HL-60 (cell line): ENCODE measurements at regions not wholly inside any gene's neighbourhood (a gene's known extent, or its start where the extent isn't known, plus 50 kb on each side); places are given as distances from the start of the nearest gene placed in this dataset.

Experiments used
- DNase-seq, 2 experiments: peaks; one replicate each; pipeline ENCODE4 v3.0.0-alpha.2; 2010 to 2020; ENCODE audit warnings: low read depth in 1 of 2, low spot score in 1 of 2
- H3K27ac ChIP-seq: fragments of 250-450 bp; sonication (Bioruptor Pico); replicated peaks from 2 replicates; pipeline ENCODE4 v1.5.1; 2020; ENCODE audit warnings: mild to moderate bottlenecking, moderate library complexity
- H3K27me3 ChIP-seq: fragments of 250-450 bp; sonication (Bioruptor Pico); 2 replicates; pipeline ENCODE4 v1.5.1; 2021; ENCODE audit warnings: mild to moderate bottlenecking, moderate library complexity; ENCODE audit not compliant: insufficient read depth, poor library complexity, severe bottlenecking
- H3K4me3 ChIP-seq: replicated peaks from 2 replicates; pipeline ENCODE4 v1.5.1; 2011; ENCODE audit warnings: mild to moderate bottlenecking, control low read depth, low read length; ENCODE audit not compliant: insufficient read depth
- GABPA ChIP-seq: IDR thresholded peaks from 2 replicates; pipeline ENCODE4 v1.6.1; 2012; ENCODE audit warnings: low read depth
- POLR2AphosphoS5 ChIP-seq: IDR thresholded peaks from 2 replicates; pipeline ENCODE4 v1.6.1; 2012; ENCODE audit warnings: low read depth
- SPI1 ChIP-seq: IDR thresholded peaks from 2 replicates; pipeline ENCODE4 v1.6.1; 2012; ENCODE audit warnings: low read depth, mild to moderate bottlenecking, borderline replicate concordance
- TF ChIP-seq, protein P1 (sequence below): IDR thresholded peaks from 2 replicates; pipeline ENCODE4 v1.6.1; 2012; ENCODE audit warnings: low read depth; ENCODE audit not compliant: insufficient replicate concordance
- TF ChIP-seq, protein P2 (sequence below): IDR thresholded peaks from one replicate; pipeline ENCODE4 v1.5.1; 2011; ENCODE audit warnings: low read length, control low read depth, inconsistent platforms; ENCODE audit not compliant: insufficient read depth

DNA sequence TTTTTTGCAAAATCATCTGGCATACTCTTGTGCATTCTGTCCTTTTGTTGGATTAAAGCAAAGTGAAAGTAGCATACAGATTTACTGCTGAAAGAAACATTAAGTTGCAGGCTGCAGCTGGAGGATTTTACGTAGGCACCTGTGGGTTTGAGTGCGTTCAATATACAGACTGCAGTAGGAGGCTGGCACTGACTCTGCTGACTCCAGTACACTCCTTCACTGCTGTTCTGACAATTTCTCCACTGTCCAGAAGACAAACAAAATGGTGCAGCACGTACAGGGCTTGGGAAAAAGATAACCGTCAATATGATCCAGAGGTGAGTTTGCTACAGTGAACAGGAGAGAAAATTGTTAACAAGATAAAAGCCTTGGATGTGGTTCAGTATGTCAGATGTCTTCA is 73.3 kb downstream of the TANC2 start:
- no peak for TF ChIP-seq GABPA
- no peak for DNase-seq
- Histone ChIP-seq H3K4me3 (no peak overlapping the region), H3K27ac (no peak overlapping the region), H3K27me3 (peaks cover 2% of the 10 kb centered on the region)

DNA sequence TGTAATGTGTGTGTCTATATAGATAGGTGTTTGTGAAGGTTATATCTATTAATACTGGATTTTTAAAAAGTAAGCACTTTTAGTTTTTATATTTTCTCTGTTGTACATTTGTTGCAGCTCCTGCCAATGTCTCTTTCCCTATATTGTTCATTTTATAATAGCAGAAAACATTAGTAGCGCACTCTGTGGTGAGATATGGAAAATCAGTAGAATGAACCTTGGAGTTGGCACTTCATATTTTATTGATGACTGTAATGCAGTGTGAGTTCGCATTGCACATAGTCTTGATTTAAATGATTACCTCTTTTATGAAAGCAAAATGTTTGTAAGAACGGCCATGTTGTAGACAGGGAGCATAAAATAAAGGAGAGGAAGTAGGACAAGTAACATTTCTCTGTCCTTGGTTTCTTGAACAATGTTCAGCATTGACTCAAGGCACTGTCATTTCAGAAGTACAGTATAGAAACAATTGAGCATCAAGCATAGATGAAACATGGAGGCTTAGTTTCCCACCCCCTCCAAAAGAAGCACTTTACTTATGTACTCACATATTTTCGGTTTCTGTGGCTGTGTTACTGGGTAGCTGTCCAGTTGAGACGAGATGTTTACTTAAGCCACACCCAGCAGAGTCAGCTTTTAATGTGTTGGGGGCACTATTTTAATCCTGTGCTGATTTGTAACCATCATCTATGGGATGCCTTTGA is 74.0 kb downstream of the TANC2 start:
- no peak overlapping the region for H3K27ac ChIP-seq
- no peak overlapping the region for H3K4me3 ChIP-seq
- TF ChIP-seq POLR2AphosphoS5 (no peak), SPI1 (no peak), GABPA (no peak)
- TF ChIP-seq, protein P1, sequence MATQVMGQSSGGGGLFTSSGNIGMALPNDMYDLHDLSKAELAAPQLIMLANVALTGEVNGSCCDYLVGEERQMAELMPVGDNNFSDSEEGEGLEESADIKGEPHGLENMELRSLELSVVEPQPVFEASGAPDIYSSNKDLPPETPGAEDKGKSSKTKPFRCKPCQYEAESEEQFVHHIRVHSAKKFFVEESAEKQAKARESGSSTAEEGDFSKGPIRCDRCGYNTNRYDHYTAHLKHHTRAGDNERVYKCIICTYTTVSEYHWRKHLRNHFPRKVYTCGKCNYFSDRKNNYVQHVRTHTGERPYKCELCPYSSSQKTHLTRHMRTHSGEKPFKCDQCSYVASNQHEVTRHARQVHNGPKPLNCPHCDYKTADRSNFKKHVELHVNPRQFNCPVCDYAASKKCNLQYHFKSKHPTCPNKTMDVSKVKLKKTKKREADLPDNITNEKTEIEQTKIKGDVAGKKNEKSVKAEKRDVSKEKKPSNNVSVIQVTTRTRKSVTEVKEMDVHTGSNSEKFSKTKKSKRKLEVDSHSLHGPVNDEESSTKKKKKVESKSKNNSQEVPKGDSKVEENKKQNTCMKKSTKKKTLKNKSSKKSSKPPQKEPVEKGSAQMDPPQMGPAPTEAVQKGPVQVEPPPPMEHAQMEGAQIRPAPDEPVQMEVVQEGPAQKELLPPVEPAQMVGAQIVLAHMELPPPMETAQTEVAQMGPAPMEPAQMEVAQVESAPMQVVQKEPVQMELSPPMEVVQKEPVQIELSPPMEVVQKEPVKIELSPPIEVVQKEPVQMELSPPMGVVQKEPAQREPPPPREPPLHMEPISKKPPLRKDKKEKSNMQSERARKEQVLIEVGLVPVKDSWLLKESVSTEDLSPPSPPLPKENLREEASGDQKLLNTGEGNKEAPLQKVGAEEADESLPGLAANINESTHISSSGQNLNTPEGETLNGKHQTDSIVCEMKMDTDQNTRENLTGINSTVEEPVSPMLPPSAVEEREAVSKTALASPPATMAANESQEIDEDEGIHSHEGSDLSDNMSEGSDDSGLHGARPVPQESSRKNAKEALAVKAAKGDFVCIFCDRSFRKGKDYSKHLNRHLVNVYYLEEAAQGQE, result no peak
- TF ChIP-seq, protein P2, sequence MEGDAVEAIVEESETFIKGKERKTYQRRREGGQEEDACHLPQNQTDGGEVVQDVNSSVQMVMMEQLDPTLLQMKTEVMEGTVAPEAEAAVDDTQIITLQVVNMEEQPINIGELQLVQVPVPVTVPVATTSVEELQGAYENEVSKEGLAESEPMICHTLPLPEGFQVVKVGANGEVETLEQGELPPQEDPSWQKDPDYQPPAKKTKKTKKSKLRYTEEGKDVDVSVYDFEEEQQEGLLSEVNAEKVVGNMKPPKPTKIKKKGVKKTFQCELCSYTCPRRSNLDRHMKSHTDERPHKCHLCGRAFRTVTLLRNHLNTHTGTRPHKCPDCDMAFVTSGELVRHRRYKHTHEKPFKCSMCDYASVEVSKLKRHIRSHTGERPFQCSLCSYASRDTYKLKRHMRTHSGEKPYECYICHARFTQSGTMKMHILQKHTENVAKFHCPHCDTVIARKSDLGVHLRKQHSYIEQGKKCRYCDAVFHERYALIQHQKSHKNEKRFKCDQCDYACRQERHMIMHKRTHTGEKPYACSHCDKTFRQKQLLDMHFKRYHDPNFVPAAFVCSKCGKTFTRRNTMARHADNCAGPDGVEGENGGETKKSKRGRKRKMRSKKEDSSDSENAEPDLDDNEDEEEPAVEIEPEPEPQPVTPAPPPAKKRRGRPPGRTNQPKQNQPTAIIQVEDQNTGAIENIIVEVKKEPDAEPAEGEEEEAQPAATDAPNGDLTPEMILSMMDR, result no peak
- H3K27me3 ChIP-seq, result peaks cover 2% of the 10 kb centered on the region
- no peak for DNase-seq

DNA sequence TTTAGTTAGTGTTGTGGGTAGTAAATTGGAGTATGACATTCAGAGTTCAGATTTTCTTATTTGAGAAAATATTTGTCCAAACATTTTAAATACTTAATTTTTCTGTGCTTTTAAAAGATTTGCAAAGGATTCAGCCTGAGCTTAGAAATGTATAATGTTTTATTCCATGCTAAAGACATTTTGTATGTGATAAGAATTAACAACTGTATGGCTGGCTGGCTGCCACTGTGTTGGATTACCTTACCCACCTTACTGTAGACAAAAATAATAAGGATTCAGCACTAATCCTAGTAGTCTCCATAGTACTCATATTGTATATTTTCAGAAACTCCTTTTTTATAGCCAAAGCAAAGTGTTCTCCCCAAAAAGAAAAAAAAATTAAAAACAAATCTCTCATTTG is 74.8 kb downstream of the TANC2 start:
- no peak for DNase-seq
- Histone ChIP-seq H3K27me3 (peaks cover 2% of the 10 kb centered on the region), H3K4me3 (no peak overlapping the region), H3K27ac (no peak overlapping the region)
- TF ChIP-seq SPI1 (no peak), GABPA (no peak), POLR2AphosphoS5 (no peak)
- TF ChIP-seq, protein P1, result no peak
- TF ChIP-seq, protein P2, result no peak

DNA sequence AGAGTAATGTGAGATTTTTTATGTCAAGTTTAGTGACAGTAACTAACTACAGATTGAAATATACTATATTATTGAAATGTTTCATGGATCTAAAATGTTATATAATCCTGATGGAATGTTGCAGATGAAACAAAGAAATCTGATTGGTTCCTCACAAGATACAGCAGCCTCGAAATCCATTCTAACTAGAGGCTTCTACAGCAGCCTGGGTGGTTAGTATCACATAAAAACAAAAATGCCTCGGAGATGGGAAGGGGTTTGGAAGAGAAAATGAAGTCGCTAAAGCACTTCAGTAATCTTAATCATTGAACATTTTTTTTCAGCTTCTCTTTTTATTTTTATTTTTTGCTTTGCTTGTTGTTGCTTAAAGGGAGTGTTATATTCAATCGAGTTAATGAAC is 75.2 kb downstream of the TANC2 start:
- no peak for TF ChIP-seq SPI1
- TF ChIP-seq, protein P1, result no peak
- DNase-seq, result no peak
- no peak overlapping the region for H3K27ac ChIP-seq
- peaks cover 2% of the 10 kb centered on the region for H3K27me3 ChIP-seq
- H3K4me3 ChIP-seq, result no peak overlapping the region
